ENCODE measurements at regions not wholly inside any gene's neighbourhood (a gene's known extent, or its start where the extent isn't known, plus 50 kb on each side); places are given as distances from the start of the nearest gene placed in this dataset.
"Not testable (repeated sequence)": the region's sequence is repeated elsewhere in the genome, so short reads cannot be mapped to it uniquely, and the experiment has no call there.

- DNase-seq (ENCODE audit: low read depth, low spot score), result no peak
Observed at GRCh38 chr13:105725887-105726286, 809.6 kb downstream of the EFNB2 start.

GRCh38 chr13:105721016-105721415, 814.4 kb downstream of the EFNB2 start:
- no peak for DNase-seq (ENCODE audit: low read depth, low spot score)

DNA sequence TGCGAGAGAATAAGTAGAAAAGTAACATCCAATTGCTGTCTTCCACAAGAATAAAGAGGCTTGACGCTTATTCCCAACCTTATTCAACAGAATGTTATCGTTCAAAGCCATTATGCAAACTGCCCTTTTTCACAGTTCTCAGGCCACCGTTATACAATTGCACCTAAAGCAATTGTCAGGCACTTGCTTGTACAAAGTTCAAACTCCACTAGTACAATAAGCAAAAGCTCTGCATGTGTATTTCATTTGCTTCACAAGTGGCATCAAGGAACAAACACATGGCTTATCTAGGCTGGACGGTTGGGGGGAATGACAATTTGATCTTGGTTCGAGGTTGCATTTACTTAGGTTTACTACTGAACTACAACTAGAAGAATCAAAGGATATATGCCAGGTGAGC, 815.6 kb downstream of the EFNB2 start:
- DNase-seq (ENCODE audit: low read depth, low spot score), result no peak

GRCh38 chr13:105709181-105709580, 826.3 kb downstream of the EFNB2 start:
- DNase-seq (ENCODE audit: low read depth, low spot score), result no peak

- no peak for DNase-seq (ENCODE audit: low read depth, low spot score)
Observed at GRCh38 chr13:105703843-105704242, 831.6 kb downstream of the EFNB2 start.

GRCh38 chr13:105702441-105702840, 833.0 kb downstream of the EFNB2 start:
- no peak for DNase-seq (ENCODE audit: low read depth, low spot score)

GRCh38 chr13:105692769-105693168, 842.7 kb downstream of the EFNB2 start:
- no peak for DNase-seq (ENCODE audit: low read depth, low spot score)

GRCh38 chr13:105684216-105684615, 851.2 kb downstream of the EFNB2 start:
- DNase-seq (ENCODE audit: low read depth, low spot score), result no peak

DNA sequence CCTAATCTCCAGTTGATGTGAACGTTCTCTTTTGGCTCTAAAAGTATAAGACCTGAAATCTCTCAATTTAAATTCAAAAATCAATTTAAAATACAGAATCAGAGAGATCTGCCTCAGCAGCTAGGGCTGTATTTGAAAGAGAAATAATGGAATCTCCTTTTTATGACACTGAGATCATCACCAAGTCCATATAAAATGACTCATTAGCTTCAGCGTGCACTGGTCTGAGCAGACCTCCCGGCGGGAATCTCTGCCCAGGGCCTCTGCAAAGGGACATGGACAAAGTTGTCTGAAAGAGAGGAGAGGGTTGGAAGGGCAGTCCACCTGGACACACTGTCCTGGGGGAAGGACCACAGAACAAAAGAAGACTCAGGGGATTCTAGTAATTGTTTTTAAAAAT, 855.6 kb downstream of the EFNB2 start:
- no peak for DNase-seq (ENCODE audit: low read depth, low spot score)

GRCh38 chr13:105678072-105678471, 857.4 kb downstream of the EFNB2 start:
- DNase-seq (ENCODE audit: low read depth, low spot score), result no peak

GRCh38 chr13:105672881-105673280, 862.6 kb downstream of the EFNB2 start:
- no peak for DNase-seq (ENCODE audit: low read depth, low spot score)

GRCh38 chr13:105671131-105671530, 864.3 kb downstream of the EFNB2 start:
- not testable (repeated sequence) for DNase-seq (ENCODE audit: low read depth, low spot score)

- no peak for DNase-seq (ENCODE audit: low read depth, low spot score)
Observed at GRCh38 chr13:105670179-105670990, 865.1 kb downstream of the EFNB2 start.

DNA sequence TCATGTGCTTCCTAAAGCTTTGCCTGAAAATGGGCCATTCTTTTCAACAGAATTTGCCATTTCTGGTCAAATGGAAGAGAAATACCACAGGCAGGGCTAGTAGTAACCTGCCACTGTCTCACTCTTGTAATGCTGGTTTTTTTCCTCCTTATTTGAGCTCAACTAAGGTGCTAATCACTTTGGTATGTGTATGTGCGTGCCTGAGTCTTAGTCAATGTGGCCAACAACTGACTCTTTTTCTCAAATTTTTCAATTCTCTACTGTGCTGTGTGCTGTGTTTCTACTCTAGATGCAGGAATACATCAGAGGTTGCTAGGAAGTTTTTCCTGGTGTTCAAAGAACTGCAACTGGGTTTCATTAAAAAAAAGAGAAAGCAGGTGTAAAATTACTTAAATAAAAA, 870.2 kb downstream of the EFNB2 start:
- no peak for DNase-seq (ENCODE audit: low read depth, low spot score)

DNA sequence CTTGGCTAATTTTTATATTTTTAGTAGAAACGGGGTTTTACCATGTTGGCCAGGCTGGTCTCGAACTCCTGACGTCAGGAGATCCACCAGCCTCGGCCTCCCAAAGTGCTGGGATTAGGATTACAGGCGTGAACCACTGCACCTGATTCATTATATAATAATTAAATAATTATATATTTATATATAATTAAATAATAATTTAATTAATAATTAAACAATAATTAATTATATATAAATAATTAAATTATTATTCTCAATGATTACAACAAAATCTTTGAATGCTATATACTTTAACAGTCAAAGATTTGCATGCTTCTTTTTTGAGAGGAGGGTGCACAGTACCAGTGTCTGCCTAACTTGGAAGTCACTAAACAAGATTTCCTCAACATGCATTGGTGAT, 872.3 kb downstream of the EFNB2 start:
- no peak for DNase-seq (ENCODE audit: low read depth, low spot score)

- DNase-seq (ENCODE audit: low read depth, low spot score), result no peak
Observed at GRCh38 chr13:105660561-105660960, 874.9 kb downstream of the EFNB2 start.

DNA sequence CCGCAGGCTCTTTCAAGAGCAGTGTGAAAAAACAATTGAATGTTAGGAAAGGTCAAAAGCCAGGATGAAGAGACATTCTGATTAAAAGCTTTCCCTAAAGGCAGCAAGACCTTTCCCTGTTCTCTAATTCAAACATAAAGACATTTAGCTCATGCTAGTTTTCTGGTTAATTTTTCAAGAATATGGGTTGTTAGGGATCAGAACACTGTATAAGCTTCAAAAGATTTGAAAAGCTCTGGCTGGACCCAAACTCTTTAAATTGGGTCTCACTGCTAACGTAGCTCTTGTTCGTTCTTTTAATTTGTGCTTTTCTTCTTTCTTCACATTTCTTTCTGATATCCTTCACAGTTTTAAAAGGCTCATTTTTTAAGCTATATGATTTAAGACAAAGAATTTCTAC, 877.0 kb downstream of the EFNB2 start:
- no peak for DNase-seq (ENCODE audit: low read depth, low spot score)

DNA sequence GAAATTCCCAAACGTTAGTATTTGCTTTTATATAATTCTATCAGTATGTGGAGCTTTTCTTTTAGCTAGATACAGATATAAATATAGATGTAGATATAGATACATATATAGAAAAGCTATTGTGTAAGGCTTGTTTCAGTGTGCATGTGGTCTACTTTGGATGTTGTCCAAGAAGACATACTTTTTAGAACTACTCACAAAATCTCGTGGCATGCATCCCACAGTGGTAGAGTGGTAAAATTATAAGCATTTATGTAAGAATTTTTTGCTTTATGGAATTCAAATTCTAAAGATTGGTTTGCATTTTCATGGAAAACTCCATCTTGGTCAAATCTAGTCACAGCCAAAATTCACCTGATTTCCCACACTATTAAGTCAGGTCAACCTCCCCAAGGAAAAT, 880.4 kb downstream of the EFNB2 start:
- no peak for DNase-seq (ENCODE audit: low read depth, low spot score)

DNA sequence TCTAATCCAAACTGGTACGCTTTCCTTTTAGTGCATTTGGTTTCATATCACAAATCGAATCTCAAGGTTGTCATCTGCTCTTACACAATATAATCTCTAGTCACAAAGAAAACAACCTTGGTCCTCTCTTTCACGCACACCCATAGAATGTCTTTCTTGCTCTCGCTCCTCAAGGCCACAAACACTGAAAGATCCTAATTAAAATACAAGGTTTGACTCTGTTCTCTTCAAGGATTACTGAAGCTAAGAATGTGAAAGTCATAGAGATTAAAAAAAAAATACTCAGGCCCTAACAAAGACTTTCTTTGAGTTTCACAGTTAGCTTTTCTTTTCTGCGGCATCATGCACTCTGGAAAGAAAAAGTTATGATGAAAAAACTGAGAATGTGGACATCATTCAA, 891.5 kb downstream of the EFNB2 start:
- no peak for DNase-seq (ENCODE audit: low read depth, low spot score)

DNA sequence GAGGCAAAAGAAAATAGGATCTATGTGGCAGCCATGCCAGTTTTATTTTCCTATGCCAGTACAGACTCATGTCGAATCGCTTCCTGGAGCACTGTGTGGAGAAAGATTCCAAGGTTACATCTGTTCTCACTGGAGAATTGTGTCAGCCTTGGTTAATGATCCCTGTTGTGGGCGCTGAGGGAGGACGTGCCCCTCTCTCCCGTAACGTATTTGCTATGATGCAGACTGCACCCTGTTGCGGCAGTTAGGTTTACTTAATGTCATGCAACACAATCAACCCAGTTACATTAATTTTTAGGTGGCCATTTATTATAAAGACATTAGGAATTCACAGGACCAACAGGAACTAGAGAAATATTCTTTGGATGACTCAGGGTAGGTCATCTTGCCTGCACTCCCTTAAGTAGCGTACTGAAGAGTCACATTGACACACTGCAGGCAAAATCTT, 892.9 kb downstream of the EFNB2 start:
- no peak for DNase-seq (ENCODE audit: low read depth, low spot score)

DNA sequence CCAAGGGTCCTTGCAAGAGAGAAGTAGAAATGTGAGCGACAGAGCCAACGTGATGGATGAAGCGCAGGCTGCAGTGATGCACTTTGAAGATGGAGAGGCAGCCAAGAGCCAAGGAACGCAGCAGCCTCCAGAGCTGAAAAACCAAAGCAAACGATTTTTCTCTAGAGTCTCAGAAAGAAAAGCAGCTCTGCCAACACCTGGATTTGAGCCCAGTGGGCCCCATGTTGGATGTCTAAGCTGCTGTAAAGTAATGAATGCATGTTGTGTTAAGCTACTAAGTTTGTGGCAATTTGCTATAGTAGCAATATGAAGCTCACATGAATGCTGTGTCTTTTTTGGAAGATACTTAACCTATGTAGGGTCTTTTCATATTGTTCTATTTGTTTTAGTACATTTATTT, 894.3 kb downstream of the EFNB2 start:
- DNase-seq (ENCODE audit: low read depth, low spot score), result no peak

GRCh38 chr13:105638426-105638825, 897.0 kb downstream of the EFNB2 start:
- DNase-seq (ENCODE audit: low read depth, low spot score), result no peak

- no peak for DNase-seq (ENCODE audit: low read depth, low spot score)
Observed at GRCh38 chr13:105634059-105634458, 901.4 kb downstream of the EFNB2 start.

DNA sequence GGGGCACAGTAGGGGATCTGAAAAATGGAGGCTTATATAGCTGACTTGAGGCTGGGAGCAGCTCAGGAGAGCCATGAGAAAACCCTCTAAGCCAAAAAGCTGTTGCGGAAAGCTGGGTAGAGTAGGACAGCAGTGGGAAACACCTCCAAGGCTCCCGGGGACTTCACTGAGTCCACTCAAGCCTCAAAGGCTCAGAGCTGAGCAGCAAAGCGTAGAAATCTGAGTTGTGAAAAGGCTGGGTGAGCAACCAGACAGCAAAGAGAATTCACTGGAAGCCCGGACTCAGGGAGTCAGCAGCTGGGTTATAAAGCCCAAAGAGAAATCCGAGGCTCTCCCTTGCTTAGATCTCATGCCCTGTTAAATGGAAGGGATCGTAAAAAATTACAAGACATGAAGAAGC, 905.0 kb downstream of the EFNB2 start:
- no peak for DNase-seq (ENCODE audit: low read depth, low spot score)
